ENCODE measurements at regions not wholly inside any gene's neighbourhood (a gene's known extent, or its start where the extent isn't known, plus 50 kb on each side); places are given as distances from the start of the nearest gene placed in this dataset.

- Histone ChIP-seq H3K27ac (ENCODE audit: low read depth, low read length) (no peak overlapping the region), H3K9me3 (ENCODE audit: control insufficient read depth, insufficient read depth, low read length) (no peaks in the 10 kb centered on the region), H3K36me3 (ENCODE audit: control insufficient read depth, low read length) (no peaks in the 10 kb centered on the region), H3K4me1 (ENCODE audit: control insufficient read depth, low read length) (no peaks in the 10 kb centered on the region), H3K9me2 (replicated peaks; ENCODE audit: control insufficient read depth, low read length) (no peaks in the 10 kb centered on the region), H3K27me3 (ENCODE audit: control insufficient read depth, low read length) (no peaks in the 10 kb centered on the region), H3K79me2 (ENCODE audit: control insufficient read depth, low read length) (no peaks in the 10 kb centered on the region), H4K20me1 (ENCODE audit: control insufficient read depth, insufficient read depth, low read depth, low read length) (no peaks in the 10 kb centered on the region), H3K4me2 (ENCODE audit: low read length) (no peak overlapping the region), H3F3A (ENCODE audit: control insufficient read depth, insufficient read depth) (no peaks in the 10 kb centered on the region), H3K4me3 (ENCODE audit: low read length) (no peak overlapping the region)
- no peak for TF ChIP-seq EZH2phosphoT487 (IDR thresholded peaks at IDR 0.05; ENCODE audit: borderline replicate concordance, low read length)
- no peak for TF ChIP-seq CTCF (IDR thresholded peaks at IDR 0.05; ENCODE audit: low read depth, low read length, poor library complexity, severe bottlenecking)
These were observed 263.2 kb downstream of the FZD1 start for GRCh38 chr7:91527460-91527859.

GRCh38 chr7:91533996-91534395 lies 269.8 kb downstream of the FZD1 start:
- Histone ChIP-seq H4K20me1 (ENCODE audit: control insufficient read depth, insufficient read depth, low read depth, low read length) (no peaks in the 10 kb centered on the region), H3K27me3 (ENCODE audit: control insufficient read depth, low read length) (peaks cover 5% of the 10 kb centered on the region; the same call in 1 of the 2 replicates), H3K4me1 (ENCODE audit: control insufficient read depth, low read length) (no peaks in the 10 kb centered on the region), H3F3A (ENCODE audit: control insufficient read depth, insufficient read depth) (no peaks in the 10 kb centered on the region), H3K9me2 (replicated peaks; ENCODE audit: control insufficient read depth, low read length) (no peaks in the 10 kb centered on the region), H3K4me3 (ENCODE audit: low read length) (no peak overlapping the region), H3K27ac (ENCODE audit: low read depth, low read length) (no peak overlapping the region), H3K79me2 (ENCODE audit: control insufficient read depth, low read length) (no peaks in the 10 kb centered on the region), H3K36me3 (ENCODE audit: control insufficient read depth, low read length) (no peaks in the 10 kb centered on the region), H3K9me3 (ENCODE audit: control insufficient read depth, insufficient read depth, low read length) (no peaks in the 10 kb centered on the region), H3K4me2 (ENCODE audit: low read length) (no peak overlapping the region)
- no peak for TF ChIP-seq CTCF (IDR thresholded peaks at IDR 0.05; ENCODE audit: low read depth, low read length, poor library complexity, severe bottlenecking)
- no peak for TF ChIP-seq EZH2phosphoT487 (IDR thresholded peaks at IDR 0.05; ENCODE audit: borderline replicate concordance, low read length)

- H3K79me2 ChIP-seq (ENCODE audit: control insufficient read depth, low read length) = no peaks in the 10 kb centered on the region
- no peak overlapping the region for H3K4me2 ChIP-seq (ENCODE audit: low read length)
- H3K27ac ChIP-seq (ENCODE audit: low read depth, low read length) = no peak overlapping the region
- TF ChIP-seq CTCF (IDR thresholded peaks at IDR 0.05; ENCODE audit: low read depth, low read length, poor library complexity, severe bottlenecking) = no peak
- no peak for TF ChIP-seq EZH2phosphoT487 (IDR thresholded peaks at IDR 0.05; ENCODE audit: borderline replicate concordance, low read length)
- H4K20me1 ChIP-seq (ENCODE audit: control insufficient read depth, insufficient read depth, low read depth, low read length) = no peaks in the 10 kb centered on the region
- no peaks in the 10 kb centered on the region for H3F3A ChIP-seq (ENCODE audit: control insufficient read depth, insufficient read depth)
- no peak overlapping the region for H3K4me3 ChIP-seq (ENCODE audit: low read length)
- H3K27me3 ChIP-seq (ENCODE audit: control insufficient read depth, low read length) = peaks cover 5% of the 10 kb centered on the region; the same call in 1 of the 2 replicates
- H3K36me3 ChIP-seq (ENCODE audit: control insufficient read depth, low read length) = no peaks in the 10 kb centered on the region
- no peaks in the 10 kb centered on the region for H3K9me3 ChIP-seq (ENCODE audit: control insufficient read depth, insufficient read depth, low read length)
- H3K4me1 ChIP-seq (ENCODE audit: control insufficient read depth, low read length) = no peaks in the 10 kb centered on the region
- H3K9me2 ChIP-seq (replicated peaks; ENCODE audit: control insufficient read depth, low read length) = no peaks in the 10 kb centered on the region
These were observed 273.3 kb downstream of the FZD1 start for GRCh38 chr7:91537260-91538152.

Measured in DOHH2 (cell line).